Psoas muscle (tissue), 7 donors: ENCODE measurements at regions not wholly inside any gene's neighbourhood (a gene's known extent, or its start where the extent isn't known, plus 50 kb on each side); places are given as distances from the start of the nearest gene placed in this dataset.
"Not testable (repeated sequence)": the region's sequence is repeated elsewhere in the genome, so short reads cannot be mapped to it uniquely, and the experiment has no call there.

Experiments used
- ATAC-seq, 4 donors: fragments of 200-7000 bp; cut with Tn5 transposase; one replicate each; pipeline ENCODE4 v1.9.1; 2020; ENCODE audit warnings: moderate library complexity in 3 of 4, mild to moderate bottlenecking in 2 of 4
- DNase-seq, 2 donors: peaks; one replicate each; pipeline ENCODE4 v3.0.0-alpha.2; 2020
- H3K27ac ChIP-seq: fragments of 200-600 bp; one replicate; pipeline ENCODE4 v1.8.0; 2022
- H3K27me3 ChIP-seq, 3 donors: fragments of 200-600 bp in 1 of 3; one replicate each; pipeline versions ENCODE4 v1.6.1 to v1.8.0; 2013 to 2022; ENCODE audit warnings: low read length in 2 of 3, mild to moderate bottlenecking in 2 of 3, moderate library complexity in 1 of 3; ENCODE audit not compliant: insufficient read depth in 3 of 3
- H3K36me3 ChIP-seq, 2 donors: fragments of 200-600 bp in 1 of 2; one replicate each; pipeline versions ENCODE4 v1.6.1 to v1.8.0; 2013 to 2022; ENCODE audit warnings: low read depth in 1 of 2, mild to moderate bottlenecking in 1 of 2, moderate library complexity in 1 of 2; ENCODE audit not compliant: insufficient read depth in 1 of 2
- H3K4me1 ChIP-seq: fragments of 200-600 bp; one replicate; pipeline ENCODE4 v1.8.0; 2022
- H3K4me3 ChIP-seq: fragments of 200-600 bp; one replicate; pipeline ENCODE4 v1.8.0; 2022; ENCODE audit warnings: mild to moderate bottlenecking
- H3K9me3 ChIP-seq: fragments of 200-600 bp; one replicate; pipeline ENCODE4 v1.8.0; 2022
- CTCF ChIP-seq: fragments of 200-600 bp; IDR thresholded peaks from one replicate; pipeline ENCODE4 v1.8.0; 2022; ENCODE audit warnings: antibody characterized with exemption
- WGBS, 3 donors: extraction: QIAGEN DNeasy Blood & Tissue Kit; methylation state at CpG; one replicate each; pipeline versions ENCODE4 v1.1.6 to v1.1.7; 2013; 5-methylcytosine and 5-hydroxymethylcytosine counted together
- intact Hi-C, 2 donors: fragments of 100-400 bp; cut with DNase I; formaldehyde crosslinking; loops; one replicate each; pipeline versions ENCODE4 v1.11.0 to v1.14.2; 2022
- donor health status: healthy with polysubstance abuse.
- donor health status: DM: no; HTN: no; CAD: no; lungs with moderate emphysema.
- donor health status: Bipolar disorder and iron deficiency.
- donor health status: healthy.
- donor health status: DM: yes; HTN: yes; CAD: no.
- donor health status: DM: no; HTN: no; CAD: no.
- donor health status: DM: yes; HTN: yes; CAD: no.

- Histone ChIP-seq H3K36me3 (no peaks in the 10 kb centered on the region), H3K9me3 (no peaks in the 10 kb centered on the region), H3K27me3 (no peaks in the 10 kb centered on the region), H3K27ac (no peak overlapping the region), H3K4me3 (no peak overlapping the region), H3K4me1 (no peaks in the 10 kb centered on the region)
- intact Hi-C loops = no loop called here
- no peak for TF ChIP-seq CTCF
- 63 to 71% (median 66%) methylated on average over 3 of the region's 3 CpGs for WGBS, 3 donors
- DNase-seq (no peak), ATAC-seq (no peak)
Measured at GRCh38 chr5:18526792-18527405, 892.6 kb downstream of the TAF11L14 start.

- no peak for ATAC-seq
- no peaks in the 10 kb centered on the region for H3K9me3 ChIP-seq
- no peaks in the 10 kb centered on the region for H3K36me3 ChIP-seq
- 76 to 83% (median 79%) methylated on average over 7 of the region's 7 CpGs for WGBS, 3 donors
- TF ChIP-seq CTCF = no peak
- intact Hi-C loops = no loop called here
- no peak overlapping the region for H3K4me3 ChIP-seq
- no peak overlapping the region for H3K27ac ChIP-seq
- H3K27me3 ChIP-seq = no peaks in the 10 kb centered on the region
- no peak for DNase-seq
- H3K4me1 ChIP-seq = no peaks in the 10 kb centered on the region
Measured at GRCh38 chr5:18533137-18533536, 898.9 kb downstream of the TAF11L14 start.

- H3K36me3 ChIP-seq = no peaks in the 10 kb centered on the region
- H3K4me1 ChIP-seq = no peaks in the 10 kb centered on the region
- H3K9me3 ChIP-seq = no peaks in the 10 kb centered on the region
- no peak for TF ChIP-seq CTCF
- WGBS, 3 donors = 76 to 85% (median 85%) methylated on average over 3 of the region's 3 CpGs
- DNase-seq (no peak), ATAC-seq (no peak)
- no peaks in the 10 kb centered on the region for H3K27me3 ChIP-seq
- intact Hi-C loops = no loop called here
- H3K27ac ChIP-seq = no peak overlapping the region
- H3K4me3 ChIP-seq = no peak overlapping the region
Measured at GRCh38 chr5:18534119-18534518, 899.9 kb downstream of the TAF11L14 start.

GRCh38 chr5:18535753-18536152 is 901.5 kb downstream of the TAF11L14 start:
- DNase-seq, H3K9me3 ChIP-seq, ATAC-seq, H3K4me1 ChIP-seq, H3K36me3 ChIP-seq, intact Hi-C loops, H3K4me3 ChIP-seq, H3K27ac ChIP-seq, H3K27me3 ChIP-seq: not testable (repeated sequence)
- 73 to 82% (median 79%) methylated on average over 7 of the region's 7 CpGs for WGBS, 3 donors

- 55 to 68% (median 66%) methylated on average over 6 of the region's 6 CpGs for WGBS, 3 donors
- Histone ChIP-seq H3K4me3 (no peak overlapping the region), H3K4me1 (no peaks in the 10 kb centered on the region), H3K27me3 (no peaks in the 10 kb centered on the region), H3K9me3 (no peaks in the 10 kb centered on the region), H3K27ac (no peak overlapping the region), H3K36me3 (no peaks in the 10 kb centered on the region)
- no peak for DNase-seq
- no peak for ATAC-seq
- no peak for TF ChIP-seq CTCF
- intact Hi-C loops = no loop called here
Measured at GRCh38 chr5:18544421-18544820, 910.2 kb downstream of the TAF11L14 start.
